ENCODE measurements at regions not wholly inside any gene's neighbourhood (a gene's known extent, or its start where the extent isn't known, plus 50 kb on each side); places are given as distances from the start of the nearest gene placed in this dataset.
A peak's percentile ranks its signal among the peaks of the same experiment; 100 is the strongest.

GRCh38 chr10:61148451-61148850 lies 204.5 kb upstream of the RHOBTB1 start:
- no peak for DNase-seq (ENCODE audit: low read depth)
- no peak overlapping the region for H3K4me3 ChIP-seq (ENCODE audit: low read depth, low read length)
- no peak for TF ChIP-seq CTCF (conservative IDR thresholded peaks at IDR 0.05; ENCODE audit: low read depth, low read length)

- no peak for DNase-seq (ENCODE audit: low read depth)
- no peak overlapping the region for H3K4me3 ChIP-seq (ENCODE audit: low read depth, low read length)
- no peak for TF ChIP-seq CTCF (conservative IDR thresholded peaks at IDR 0.05; ENCODE audit: low read depth, low read length)
Measured at GRCh38 chr10:61142987-61143386, 199.0 kb upstream of the RHOBTB1 start.

- H3K4me3 ChIP-seq (ENCODE audit: low read depth, low read length): no peak overlapping the region
- peak; percentile 65 for TF ChIP-seq CTCF (conservative IDR thresholded peaks at IDR 0.05; ENCODE audit: low read depth, low read length)
Measured at GRCh38 chr10:61140765-61141392, 196.9 kb upstream of the RHOBTB1 start.

GRCh38 chr10:61139592-61139953 lies 195.6 kb upstream of the RHOBTB1 start:
- no peak for TF ChIP-seq CTCF (conservative IDR thresholded peaks at IDR 0.05; ENCODE audit: low read depth, low read length)
- H3K4me3 ChIP-seq (ENCODE audit: low read depth, low read length): no peak overlapping the region
- DNase-seq (ENCODE audit: low read depth): no peak

More at GRCh38 chr10:61140765-61141392, 196.9 kb upstream of the RHOBTB1 start:
- DNase-seq (ENCODE audit: low read depth): peak; percentile 86

- no peak overlapping the region for H3K4me3 ChIP-seq (ENCODE audit: low read depth, low read length)
- DNase-seq (ENCODE audit: low read depth): no peak
- no peak for TF ChIP-seq CTCF (conservative IDR thresholded peaks at IDR 0.05; ENCODE audit: low read depth, low read length)
Measured at GRCh38 chr10:61138708-61139591, 195.0 kb upstream of the RHOBTB1 start.

- H3K4me3 ChIP-seq (ENCODE audit: low read depth, low read length): no peak overlapping the region
- TF ChIP-seq CTCF (conservative IDR thresholded peaks at IDR 0.05; ENCODE audit: low read depth, low read length): no peak
- DNase-seq (ENCODE audit: low read depth): peak; percentile 36
Measured at GRCh38 chr10:61136139-61136538, 192.2 kb upstream of the RHOBTB1 start.

Measured in choroid plexus epithelial cell (primary cell).